HEK293T (cell line): ENCODE measurements at regions not wholly inside any gene's neighbourhood (a gene's known extent, or its start where the extent isn't known, plus 50 kb on each side); places are given as distances from the start of the nearest gene placed in this dataset.

ENCODE experiments used
- SP1 ChIP-seq: fragments of 450-650 bp; IDR thresholded peaks from 2 replicates; pipeline ENCODE4 v1.6.1; 2017
- SUZ12 ChIP-seq: fragments of 450-650 bp; IDR thresholded peaks from 2 replicates; pipeline ENCODE4 v1.6.1; 2016; ENCODE audit warnings: mild to moderate bottlenecking

DNA sequence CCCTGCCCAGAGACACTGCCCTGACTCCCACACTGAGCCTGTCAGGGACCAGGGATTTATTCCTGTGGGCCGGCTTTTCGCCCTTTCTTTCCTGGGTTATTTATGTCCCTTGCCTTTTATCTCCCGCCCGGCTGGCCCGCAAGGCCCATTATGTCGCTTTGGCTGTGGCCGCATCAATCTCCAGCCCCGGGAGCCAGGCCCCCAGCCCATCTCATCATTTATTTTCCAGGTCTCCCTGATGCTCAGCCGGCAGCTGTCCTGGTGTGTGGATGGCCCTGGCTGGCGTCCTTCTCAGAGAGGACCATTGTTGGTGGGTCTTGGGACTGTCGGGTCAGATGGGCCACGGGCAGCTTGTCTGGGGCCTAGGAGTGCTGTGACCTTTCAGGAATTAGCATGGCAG is 82.3 kb downstream of the FAM241B start:
- TF ChIP-seq SUZ12 (no peak), SP1 (no peak)
